ENCODE measurements at regions not wholly inside any gene's neighbourhood (a gene's known extent, or its start where the extent isn't known, plus 50 kb on each side); places are given as distances from the start of the nearest gene placed in this dataset.
"Not testable (repeated sequence)": the region's sequence is repeated elsewhere in the genome, so short reads cannot be mapped to it uniquely, and the experiment has no call there.

- no peak for DNase-seq (ENCODE audit: low read depth, low spot score)
These were observed 119.9 kb upstream of the ATP2B2 start for GRCh38 chr3:10625323-10625722.

GRCh38 chr3:10627884-10628572 lies 122.6 kb upstream of the ATP2B2 start:
- DNase-seq (ENCODE audit: low read depth, low spot score), result no peak

DNA sequence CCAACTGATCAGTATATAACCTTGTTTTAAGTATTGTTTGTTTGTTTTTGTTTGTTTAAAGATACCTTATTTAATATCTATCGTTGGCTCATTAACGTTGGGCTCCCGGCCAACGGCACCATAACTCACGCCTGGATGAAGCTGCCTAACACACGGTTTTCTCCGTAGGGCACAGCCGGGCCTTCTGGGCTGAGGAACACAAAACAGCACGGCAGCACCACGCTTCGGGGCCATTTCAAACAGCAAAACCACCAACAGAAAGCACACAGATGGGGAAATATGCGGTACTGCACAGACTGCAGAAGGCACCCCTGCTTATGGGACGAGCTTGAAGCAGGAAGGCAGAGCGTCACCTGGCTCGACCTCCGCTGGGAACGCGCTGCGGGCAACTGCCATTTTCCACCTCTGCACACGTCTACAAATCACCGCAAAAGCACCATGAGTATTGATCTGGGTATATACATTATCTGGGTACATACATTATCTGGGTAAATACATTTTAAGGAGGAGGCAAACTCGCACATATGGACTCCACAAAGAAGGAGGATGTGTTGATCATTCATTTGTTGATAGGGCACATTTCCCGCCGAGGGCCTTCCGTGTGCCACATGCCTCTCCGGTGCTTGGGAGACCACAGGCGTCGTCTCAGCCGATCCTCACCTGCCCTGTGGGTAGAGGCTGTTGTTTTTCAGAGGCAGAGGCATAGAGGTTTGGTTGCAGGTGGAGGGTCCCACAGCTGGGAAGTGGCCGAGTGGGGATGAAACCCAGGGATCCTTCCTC lies 123.7 kb upstream of the ATP2B2 start:
- no peak for DNase-seq (ENCODE audit: low read depth, low spot score)

DNA sequence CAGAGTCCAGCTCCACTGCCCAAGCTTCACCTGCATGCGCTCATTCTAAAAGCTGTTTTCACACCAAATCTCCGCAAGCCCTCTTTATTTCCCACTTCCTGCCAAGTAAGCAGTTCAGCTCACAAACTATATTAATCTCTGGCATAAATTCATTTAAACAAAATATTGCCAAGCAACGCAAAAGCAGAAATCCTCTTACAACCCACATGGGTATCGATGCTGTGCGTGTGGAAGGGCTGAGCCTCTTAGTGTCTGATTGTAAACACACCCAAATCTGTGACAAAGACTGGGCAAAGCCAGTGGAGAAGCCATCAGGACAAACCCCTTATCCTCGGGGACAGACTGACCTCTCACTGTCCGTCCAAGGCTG lies 124.3 kb upstream of the ATP2B2 start:
- DNase-seq (ENCODE audit: low read depth, low spot score), result no peak

DNA sequence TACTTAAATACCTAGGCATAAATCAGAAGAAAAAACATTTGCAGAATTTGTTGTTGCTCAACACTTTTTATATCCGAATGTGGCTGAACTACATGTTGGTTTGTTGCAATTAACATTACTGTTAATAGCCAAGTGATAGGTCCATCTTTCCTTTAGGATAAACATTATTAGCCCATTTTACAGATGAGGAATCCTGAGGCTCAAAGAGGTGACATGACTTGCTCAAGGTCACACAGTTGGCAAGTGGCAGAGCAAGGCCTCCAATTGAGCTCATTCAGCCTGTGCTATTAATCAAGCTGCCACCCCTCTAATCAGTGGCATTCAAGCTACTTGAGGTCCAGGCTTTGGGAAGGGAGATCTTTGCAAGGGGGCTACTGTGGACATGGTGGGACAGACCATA lies 125.8 kb upstream of the ATP2B2 start:
- no peak for DNase-seq (ENCODE audit: low read depth, low spot score)

DNA sequence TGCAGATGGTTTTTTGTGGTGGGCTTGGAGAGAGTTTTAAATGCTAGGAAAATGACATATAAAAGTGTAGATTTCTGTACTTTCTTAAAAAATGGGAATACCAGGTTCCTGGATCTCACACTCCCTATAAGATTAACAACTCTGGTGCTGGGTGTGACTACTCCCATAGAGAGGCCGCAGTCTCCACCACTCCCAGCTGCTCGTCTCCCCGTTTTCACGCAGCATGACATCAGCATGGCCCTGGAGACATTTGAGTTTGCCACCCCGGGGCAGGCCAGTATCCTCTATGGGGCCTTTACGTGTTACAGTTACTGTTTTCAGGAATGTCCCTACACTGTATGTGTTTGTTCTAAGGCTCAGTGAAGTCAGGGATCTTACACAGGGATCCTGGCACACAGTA lies 126.7 kb upstream of the ATP2B2 start:
- DNase-seq (ENCODE audit: low read depth, low spot score), result no peak

GRCh38 chr3:10632741-10633140 lies 127.4 kb upstream of the ATP2B2 start:
- no peak for DNase-seq (ENCODE audit: low read depth, low spot score)

DNA sequence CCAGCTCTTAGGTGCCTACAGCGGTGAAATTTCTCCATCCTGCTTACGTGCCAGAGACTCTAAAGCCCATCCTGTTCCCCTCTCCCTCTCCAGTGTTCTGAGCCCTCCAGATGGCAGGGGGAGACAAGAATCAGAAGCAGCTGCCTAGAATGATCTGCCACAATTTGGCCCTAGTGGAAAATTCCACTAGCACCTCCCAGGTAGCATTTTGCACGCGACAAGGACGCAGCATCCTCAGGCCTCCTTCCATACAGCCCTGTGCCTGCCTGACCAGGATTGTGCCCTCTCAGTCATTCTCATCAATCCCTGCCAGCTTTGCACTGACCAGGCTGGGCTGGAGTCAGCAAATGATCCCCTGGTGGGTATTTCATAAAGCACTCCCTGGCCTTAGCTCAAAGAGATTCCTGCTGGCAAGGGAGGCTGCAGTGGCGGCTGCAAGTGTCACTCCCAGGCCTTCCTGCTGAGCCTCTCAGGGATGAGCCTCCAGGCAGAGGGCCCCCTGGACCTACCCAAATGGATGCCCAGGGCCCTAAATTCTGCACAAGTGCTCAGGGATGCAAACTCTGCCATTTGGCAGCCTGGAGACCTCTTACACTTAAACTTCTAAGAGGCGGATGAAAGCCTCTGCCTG lies 130.2 kb upstream of the ATP2B2 start:
- DNase-seq (ENCODE audit: low read depth, low spot score), result no peak

DNA sequence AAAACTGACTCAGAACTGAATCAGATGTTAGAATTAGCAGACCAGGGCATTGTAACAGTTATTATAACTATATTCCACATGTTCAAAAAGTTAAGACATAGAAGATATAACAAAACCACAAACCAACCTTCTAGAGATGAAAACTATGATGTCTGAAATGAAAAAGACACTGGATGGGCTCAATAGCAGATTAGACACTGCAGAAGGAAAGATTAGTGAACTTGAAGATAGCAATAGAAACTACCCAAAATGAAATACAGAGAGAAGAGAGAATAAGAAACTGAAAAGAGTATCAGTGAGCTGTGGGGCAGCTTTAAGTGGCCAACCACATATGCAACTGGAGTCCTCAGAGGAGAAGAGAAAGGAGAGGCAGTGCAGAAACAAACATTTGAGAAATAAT lies 132.0 kb upstream of the ATP2B2 start:
- no peak for DNase-seq (ENCODE audit: low read depth, low spot score)

- DNase-seq (ENCODE audit: low read depth, low spot score), result no peak
These were observed 133.1 kb upstream of the ATP2B2 start for GRCh38 chr3:10638466-10638865.

DNA sequence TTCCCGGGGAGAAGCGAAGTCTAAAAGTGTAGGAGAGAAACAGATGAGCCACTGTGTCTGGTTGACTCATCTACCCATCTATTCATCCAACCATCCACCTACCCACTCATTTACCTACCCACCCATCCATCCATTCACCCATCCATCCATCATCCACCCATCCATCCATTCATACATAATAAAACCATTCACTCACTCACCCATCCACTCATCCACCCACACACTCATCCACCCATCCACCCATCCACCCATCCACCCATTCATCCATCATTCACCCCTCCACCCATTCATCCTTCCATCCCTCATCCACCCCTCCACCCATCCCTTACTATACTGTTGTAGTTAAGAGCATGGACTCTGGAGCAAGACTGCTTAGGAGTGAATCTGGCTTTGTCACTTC lies 136.4 kb upstream of the ATP2B2 start:
- DNase-seq (ENCODE audit: low read depth, low spot score), result no peak

DNA sequence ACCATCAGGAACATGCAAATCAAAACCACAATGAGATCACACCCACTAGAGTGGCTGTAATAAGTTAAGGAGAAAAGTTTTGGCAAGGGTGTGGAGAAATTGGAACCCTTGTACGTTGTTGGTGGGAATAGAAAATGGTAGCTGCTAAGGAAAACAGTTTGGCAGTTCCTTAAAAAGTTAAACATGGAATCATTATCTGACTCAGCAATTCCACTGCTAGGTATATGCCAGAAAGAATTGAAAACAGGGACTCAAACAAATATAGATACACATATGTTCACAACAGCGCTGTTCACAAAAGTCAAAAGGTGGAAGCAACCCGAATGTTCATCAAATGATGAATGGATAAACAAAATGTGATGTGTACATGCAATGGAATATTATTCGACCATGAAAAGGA lies 138.8 kb upstream of the ATP2B2 start:
- no peak for DNase-seq (ENCODE audit: low read depth, low spot score)

GRCh38 chr3:10645800-10646199 lies 140.4 kb upstream of the ATP2B2 start:
- no peak for DNase-seq (ENCODE audit: low read depth, low spot score)

DNA sequence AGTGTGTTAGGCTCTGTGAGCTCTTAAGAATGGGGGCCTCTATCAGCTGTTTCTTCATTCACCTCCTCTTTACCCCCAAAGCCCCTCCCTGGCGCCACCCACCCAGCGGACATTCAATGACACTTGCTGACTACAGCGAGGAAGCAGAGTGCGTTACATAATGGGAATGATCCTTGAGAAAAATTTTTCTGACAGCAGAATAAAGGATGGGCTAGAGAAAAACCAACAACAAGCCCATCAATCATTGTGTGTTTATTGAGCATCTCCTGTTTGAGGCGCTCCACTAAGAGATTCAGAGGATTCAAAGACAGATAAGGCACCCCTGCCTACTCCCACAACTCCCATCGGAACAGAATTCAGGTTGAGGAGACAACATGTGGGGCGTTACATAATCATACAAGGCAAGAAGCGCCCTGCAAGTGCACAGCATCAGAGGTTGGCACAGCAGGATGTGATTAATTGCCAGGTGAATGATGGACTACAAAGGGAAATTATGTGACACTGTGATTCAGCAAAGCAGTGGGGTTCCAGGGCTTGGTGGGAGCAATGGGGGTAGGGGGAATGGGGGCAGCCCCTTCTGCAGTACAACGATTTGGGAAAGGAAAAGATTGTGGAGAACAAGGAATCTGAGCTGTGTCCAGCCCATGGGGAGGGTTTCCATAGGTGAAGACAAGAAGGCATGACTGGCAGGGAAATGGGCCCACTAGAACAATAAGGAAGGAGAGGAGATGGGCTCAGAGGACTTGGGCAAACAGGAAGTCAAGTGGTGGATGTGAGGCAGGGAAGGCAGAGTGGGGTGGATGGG lies 141.3 kb upstream of the ATP2B2 start:
- DNase-seq (ENCODE audit: low read depth, low spot score), result no peak

GRCh38 chr3:10647376-10647775 lies 142.0 kb upstream of the ATP2B2 start:
- no peak for DNase-seq (ENCODE audit: low read depth, low spot score)

DNA sequence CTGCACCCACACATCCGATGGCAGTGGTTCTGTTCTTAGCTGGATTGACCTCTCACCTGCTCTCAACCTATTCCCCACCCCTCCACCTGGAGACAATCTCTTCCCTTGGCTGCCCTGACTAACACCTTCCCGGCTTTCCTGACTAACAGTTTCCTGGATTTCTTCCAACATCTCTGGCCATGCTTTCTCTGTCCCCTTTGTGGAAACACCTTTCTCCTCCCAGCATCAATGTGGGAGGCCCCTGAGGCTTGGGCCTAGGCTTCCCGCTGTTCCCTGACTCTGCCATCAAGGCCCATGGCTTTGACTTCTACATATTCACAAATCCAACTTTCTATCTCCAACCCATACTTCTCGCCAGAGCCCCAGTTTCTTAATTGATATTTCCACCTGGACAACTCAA lies 142.8 kb upstream of the ATP2B2 start:
- DNase-seq (ENCODE audit: low read depth, low spot score), result no peak

DNA sequence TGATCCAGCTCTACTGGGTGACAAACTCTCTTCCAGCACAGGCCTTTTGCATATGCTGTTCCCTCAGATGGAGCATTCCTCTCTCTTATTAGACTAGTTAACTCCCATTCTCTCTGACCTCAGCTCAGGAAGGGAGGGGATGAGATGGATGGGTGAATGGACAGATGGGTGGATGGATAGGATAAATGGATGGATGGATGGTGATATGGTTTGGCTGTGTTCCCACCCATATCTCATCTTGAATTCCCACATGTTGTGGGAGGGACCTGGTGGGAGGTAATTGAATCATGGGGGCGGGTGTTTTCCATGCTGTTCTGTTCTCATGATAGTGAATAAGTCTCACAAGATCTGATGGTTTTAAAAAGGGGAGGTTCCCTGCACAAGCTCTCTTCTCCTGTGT lies 144.1 kb upstream of the ATP2B2 start:
- DNase-seq (ENCODE audit: low read depth, low spot score), result not testable (repeated sequence)

DNA sequence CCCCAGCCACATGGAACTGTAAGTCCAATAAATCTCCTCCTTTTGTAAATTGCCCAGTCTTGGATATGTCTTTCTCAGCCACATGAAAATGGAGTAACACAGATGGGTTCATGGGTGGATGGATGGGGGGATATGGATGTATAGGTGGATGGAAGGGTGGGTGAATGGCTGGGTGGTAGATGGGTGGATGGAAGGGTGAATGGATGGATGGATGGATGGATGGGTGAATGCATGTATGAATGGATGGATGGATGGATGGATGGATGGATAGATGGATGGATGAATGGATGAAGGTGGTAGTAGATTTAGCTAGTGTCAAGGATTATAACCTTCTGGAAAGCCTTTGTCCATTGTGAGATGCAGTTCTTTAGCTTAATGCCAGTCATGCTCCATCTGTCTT lies 146.1 kb upstream of the ATP2B2 start:
- DNase-seq (ENCODE audit: low read depth, low spot score), result no peak

- no peak for DNase-seq (ENCODE audit: low read depth, low spot score)
These were observed 147.9 kb upstream of the ATP2B2 start for GRCh38 chr3:10653241-10653640.

DNA sequence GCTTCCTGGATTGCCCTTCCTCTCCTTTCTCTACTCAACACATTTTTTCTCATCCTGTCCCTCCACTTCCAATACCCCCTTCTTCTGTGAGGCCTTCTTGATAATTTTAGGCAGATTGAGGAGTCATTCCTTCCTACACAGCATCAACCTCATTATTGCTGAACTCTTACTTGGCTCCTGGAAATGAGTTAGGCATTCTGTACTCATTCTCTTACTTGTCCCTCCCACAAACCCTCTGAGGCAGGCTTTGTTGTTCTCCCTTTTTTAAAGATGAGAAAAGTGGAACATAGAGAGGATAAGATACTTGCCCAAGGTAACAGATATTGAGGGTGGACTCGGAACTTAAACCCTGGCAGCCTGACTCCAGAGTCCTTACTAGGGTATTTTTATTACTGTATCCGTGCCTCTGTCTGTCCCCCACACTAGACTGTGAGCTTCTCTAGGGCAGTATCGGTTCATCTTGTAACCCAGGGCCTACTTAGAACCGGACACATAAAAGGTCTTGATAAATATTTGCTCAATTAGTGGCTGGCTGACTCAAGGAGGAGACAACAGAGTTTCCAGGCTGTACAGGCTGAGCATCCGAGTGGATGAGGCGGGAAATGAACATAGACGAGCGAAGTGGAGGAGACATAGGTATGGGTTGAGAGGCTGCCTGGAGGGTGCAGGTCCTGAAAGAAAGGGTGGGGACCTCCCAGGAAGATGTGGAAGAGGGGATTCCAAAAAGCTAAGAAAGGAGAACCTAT lies 148.7 kb upstream of the ATP2B2 start:
- DNase-seq (ENCODE audit: low read depth, low spot score), result no peak

GRCh38 chr3:10655105-10655504 lies 149.7 kb upstream of the ATP2B2 start:
- DNase-seq (ENCODE audit: low read depth, low spot score), result no peak

Measured in astrocyte of the hippocampus (primary cell).